Upper lobe of left lung (tissue), 6 donors: ENCODE measurements at regions not wholly inside any gene's neighbourhood (a gene's known extent, or its start where the extent isn't known, plus 50 kb on each side); places are given as distances from the start of the nearest gene placed in this dataset.

ENCODE experiments used
- ATAC-seq, 2 donors: fragments of 200-7000 bp; cut with Tn5 transposase; one replicate each; pipeline ENCODE4 v1.9.1; 2022; ENCODE audit warnings: mild to moderate bottlenecking in 2 of 2, moderate library complexity in 2 of 2; ENCODE audit not compliant: low FRiP score in 2 of 2
- DNase-seq, 2 donors: peaks; one replicate each; pipeline ENCODE4 v3.0.0-alpha.2; 2019 to 2020
- H3K27ac ChIP-seq, 4 donors: fragments of 200-600 bp; sonication (generic); one replicate each; pipeline ENCODE4 v1.5.1; 2016 to 2019
- H3K27me3 ChIP-seq, 4 donors: fragments of 200-600 bp; sonication (generic); one replicate each; pipeline ENCODE4 v1.5.1; 2017 to 2019
- H3K36me3 ChIP-seq, 4 donors: fragments of 200-600 bp; sonication (generic); one replicate each; pipeline ENCODE4 v1.5.1; 2016 to 2019
- H3K4me1 ChIP-seq, 4 donors: fragments of 200-600 bp; sonication (generic); one replicate each; pipeline ENCODE4 v1.5.1; 2018 to 2019
- H3K4me3 ChIP-seq, 4 donors: fragments of 200-600 bp; sonication (generic); one replicate each; pipeline ENCODE4 v1.5.1; 2017 to 2019; ENCODE audit warnings: mild to moderate bottlenecking in 2 of 4, moderate library complexity in 1 of 4
- H3K9me3 ChIP-seq, 4 donors: fragments of 200-600 bp; sonication (generic); one replicate each; pipeline ENCODE4 v1.5.1; 2018 to 2019
- CTCF ChIP-seq, 6 experiments: fragments of 450-650 bp in 4 of 6; fragments of 200-600 bp in 2 of 6; sonication (generic) in 2 of 6; IDR thresholded peaks; one replicate each; pipeline ENCODE4 v1.5.1; 2016 to 2019; ENCODE audit warnings: antibody characterized with exemption in 6 of 6
- EP300 ChIP-seq, 4 donors: sonication (generic); formaldehyde crosslinking; IDR thresholded peaks; one replicate each; pipeline ENCODE4 v1.5.1; 2017; ENCODE audit warnings: antibody characterized with exemption in 4 of 4, control low read depth in 2 of 4
- POLR2A ChIP-seq, 4 donors: fragments of 450-650 bp; IDR thresholded peaks; one replicate each; pipeline ENCODE4 v1.5.1; 2016 to 2017; ENCODE audit warnings: antibody characterized with exemption in 4 of 4, mild to moderate bottlenecking in 2 of 4
- POLR2AphosphoS5 ChIP-seq, 2 donors: sonication (generic); formaldehyde crosslinking; IDR thresholded peaks; one replicate each; pipeline ENCODE4 v1.5.1; 2017; ENCODE audit warnings: antibody characterized with exemption in 2 of 2
- WGBS, 2 donors: methylation state at CpG; one replicate each; pipeline ENCODE4 v1.1.5; 2017 to 2018; 5-methylcytosine and 5-hydroxymethylcytosine counted together
- donor health status: DM: no; HTN: no; CAD: no; lungs with moderate emphysema.
- donor health status: DM: no; HTN: yes; CAD: no; lungs with severe emphysema.

- ATAC-seq (no peak), DNase-seq (no peak)
- no peak overlapping the region for H3K4me3 ChIP-seq
- H3K36me3 ChIP-seq = no peaks in the 10 kb centered on the region
- no peak overlapping the region for H3K27ac ChIP-seq
- no peaks in the 10 kb centered on the region for H3K4me1 ChIP-seq
- no peaks in the 10 kb centered on the region for H3K27me3 ChIP-seq
- no peaks in the 10 kb centered on the region for H3K9me3 ChIP-seq
- TF ChIP-seq POLR2A (IDR thresholded peaks at IDR 0.05) (no peak), CTCF (IDR thresholded peaks at IDR 0.05) (no peak), EP300 (IDR thresholded peaks at IDR 0.05) (no peak), POLR2AphosphoS5 (IDR thresholded peaks at IDR 0.05) (no peak)
Observed at GRCh38 chr11:23974601-23975000, 522.3 kb upstream of the LUZP2 start.

GRCh38 chr11:23976426-23976825 lies 520.4 kb upstream of the LUZP2 start:
- Histone ChIP-seq H3K27me3 (no peaks in the 10 kb centered on the region), H3K4me3 (no peak overlapping the region), H3K9me3 (no peaks in the 10 kb centered on the region), H3K27ac (no peak overlapping the region), H3K4me1 (no peaks in the 10 kb centered on the region), H3K36me3 (no peaks in the 10 kb centered on the region)
- TF ChIP-seq EP300 (IDR thresholded peaks at IDR 0.05) = no peak
- TF ChIP-seq POLR2A (IDR thresholded peaks at IDR 0.05) = no peak
- no peak for TF ChIP-seq CTCF (IDR thresholded peaks at IDR 0.05)
- WGBS, 2 donors = 38 to 82% methylated on average over 1 of the region's 1 CpG
- ATAC-seq (peak in 1 of 2 donors; percentile 52), DNase-seq (no peak)

- no peaks in the 10 kb centered on the region for H3K36me3 ChIP-seq
- ATAC-seq = peak in 1 of 2 donors; percentile 63
- no peak for TF ChIP-seq POLR2A (IDR thresholded peaks at IDR 0.05)
- TF ChIP-seq POLR2AphosphoS5 (IDR thresholded peaks at IDR 0.05) = no peak
- TF ChIP-seq CTCF (IDR thresholded peaks at IDR 0.05) = no peak
- no peak for TF ChIP-seq EP300 (IDR thresholded peaks at IDR 0.05)
- no peaks in the 10 kb centered on the region for H3K27me3 ChIP-seq
- DNase-seq = no peak
- H3K27ac ChIP-seq = no peak overlapping the region
- no peak overlapping the region for H3K4me3 ChIP-seq
- no peaks in the 10 kb centered on the region for H3K9me3 ChIP-seq
- no peaks in the 10 kb centered on the region for H3K4me1 ChIP-seq
Observed at GRCh38 chr11:23976841-23977271, 520.0 kb upstream of the LUZP2 start.

GRCh38 chr11:23988381-23989006 lies 508.4 kb upstream of the LUZP2 start:
- Histone ChIP-seq H3K27me3 (no peaks in the 10 kb centered on the region), H3K4me3 (no peak overlapping the region), H3K9me3 (no peaks in the 10 kb centered on the region), H3K4me1 (no peaks in the 10 kb centered on the region), H3K27ac (no peak overlapping the region), H3K36me3 (no peaks in the 10 kb centered on the region)
- no peak for ATAC-seq
- TF ChIP-seq POLR2A (IDR thresholded peaks at IDR 0.05) (no peak), POLR2AphosphoS5 (IDR thresholded peaks at IDR 0.05) (no peak), EP300 (IDR thresholded peaks at IDR 0.05) (no peak), CTCF (IDR thresholded peaks at IDR 0.05) (no peak)
- 72 to 77% methylated on average over 1 of the region's 1 CpG for WGBS, 2 donors
- DNase-seq = no peak
